HUES64 (cell line): ENCODE measurements at regions not wholly inside any gene's neighbourhood (a gene's known extent, or its start where the extent isn't known, plus 50 kb on each side); places are given as distances from the start of the nearest gene placed in this dataset.
"Not testable (repeated sequence)": the region's sequence is repeated elsewhere in the genome, so short reads cannot be mapped to it uniquely, and the experiment has no call there.

ENCODE experiments used
- H3K27ac ChIP-seq: 2 replicates; pipeline ENCODE4 v1.7.0; 2013; ENCODE audit warnings: low read depth, low read length, inconsistent platforms
- H3K27me3 ChIP-seq: 2 replicates; pipeline ENCODE4 v1.6.1; 2013; ENCODE audit warnings: mild to moderate bottlenecking, low read length; ENCODE audit not compliant: insufficient read depth
- H3K36me3 ChIP-seq: 2 replicates; pipeline ENCODE4 v1.6.1; 2013; ENCODE audit warnings: mild to moderate bottlenecking, low read length; ENCODE audit not compliant: insufficient read depth
- H3K4me1 ChIP-seq: 2 replicates; pipeline ENCODE4 v1.6.1; 2013; ENCODE audit warnings: mild to moderate bottlenecking, low read length, moderate library complexity; ENCODE audit not compliant: insufficient read depth
- H3K4me3 ChIP-seq: 2 replicates; pipeline ENCODE4 v1.5.1; 2013; ENCODE audit warnings: mild to moderate bottlenecking, low read length, moderate library complexity
- H3K9ac ChIP-seq: 2 replicates; pipeline ENCODE4 v1.6.1; 2013; ENCODE audit warnings: mild to moderate bottlenecking, low read depth, low read length
- H3K9me3 ChIP-seq: 2 replicates; pipeline ENCODE4 v1.6.1; 2013; ENCODE audit warnings: low read depth, low read length; ENCODE audit not compliant: insufficient read depth
- WGBS: fragments of 150-250, 120-280 bp; methylation state at CpG from one replicate; pipeline ENCODE4 v1.1.7; 2013; ENCODE audit warnings: missing lambda C conversion rate; 5-methylcytosine and 5-hydroxymethylcytosine counted together

GRCh38 chr20:60765821-60766403, 486.1 kb upstream of the CDH4 start:
- 79% methylated on average over 10 of the region's 10 CpGs for WGBS
- H3K27ac ChIP-seq: no peak overlapping the region
- no peaks in the 10 kb centered on the region for H3K9me3 ChIP-seq
- no peak overlapping the region for H3K4me3 ChIP-seq
- H3K36me3 ChIP-seq: no peaks in the 10 kb centered on the region
- H3K4me1 ChIP-seq: no peaks in the 10 kb centered on the region
- no peak overlapping the region for H3K9ac ChIP-seq
- H3K27me3 ChIP-seq: no peaks in the 10 kb centered on the region

DNA sequence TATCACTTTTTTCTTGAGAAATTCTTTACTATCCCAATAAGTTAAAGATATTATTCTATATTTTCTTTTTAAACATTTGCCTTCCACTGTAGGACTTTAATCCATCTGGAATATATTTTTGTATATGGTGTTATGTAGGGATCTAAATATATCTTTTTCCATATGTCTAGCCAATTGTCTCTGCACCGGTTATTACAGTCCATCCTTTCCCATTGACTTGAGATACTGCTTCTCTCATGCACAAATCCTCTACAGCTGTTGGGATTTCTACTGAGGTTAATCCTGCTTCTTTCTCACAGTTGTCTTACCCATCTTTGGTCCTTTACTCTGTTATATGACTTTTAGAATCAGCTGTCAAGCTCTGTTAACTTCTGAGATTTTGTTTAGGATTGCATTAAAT, 483.8 kb upstream of the CDH4 start:
- no peak overlapping the region for H3K4me3 ChIP-seq
- H3K27ac ChIP-seq: no peak overlapping the region
- 97% methylated on average over 1 of the region's 1 CpG for WGBS
- no peak overlapping the region for H3K9ac ChIP-seq
- H3K36me3 ChIP-seq: no peaks in the 10 kb centered on the region
- no peaks in the 10 kb centered on the region for H3K4me1 ChIP-seq
- no peaks in the 10 kb centered on the region for H3K9me3 ChIP-seq
- no peaks in the 10 kb centered on the region for H3K27me3 ChIP-seq

- no peak overlapping the region for H3K4me3 ChIP-seq
- no peak overlapping the region for H3K27ac ChIP-seq
- H3K36me3 ChIP-seq: no peaks in the 10 kb centered on the region
- WGBS: 88% methylated on average over 6 of the region's 6 CpGs
- no peaks in the 10 kb centered on the region for H3K27me3 ChIP-seq
- no peaks in the 10 kb centered on the region for H3K9me3 ChIP-seq
- no peaks in the 10 kb centered on the region for H3K4me1 ChIP-seq
- no peak overlapping the region for H3K9ac ChIP-seq
These were observed 471.6 kb upstream of the CDH4 start for GRCh38 chr20:60780388-60781025.

DNA sequence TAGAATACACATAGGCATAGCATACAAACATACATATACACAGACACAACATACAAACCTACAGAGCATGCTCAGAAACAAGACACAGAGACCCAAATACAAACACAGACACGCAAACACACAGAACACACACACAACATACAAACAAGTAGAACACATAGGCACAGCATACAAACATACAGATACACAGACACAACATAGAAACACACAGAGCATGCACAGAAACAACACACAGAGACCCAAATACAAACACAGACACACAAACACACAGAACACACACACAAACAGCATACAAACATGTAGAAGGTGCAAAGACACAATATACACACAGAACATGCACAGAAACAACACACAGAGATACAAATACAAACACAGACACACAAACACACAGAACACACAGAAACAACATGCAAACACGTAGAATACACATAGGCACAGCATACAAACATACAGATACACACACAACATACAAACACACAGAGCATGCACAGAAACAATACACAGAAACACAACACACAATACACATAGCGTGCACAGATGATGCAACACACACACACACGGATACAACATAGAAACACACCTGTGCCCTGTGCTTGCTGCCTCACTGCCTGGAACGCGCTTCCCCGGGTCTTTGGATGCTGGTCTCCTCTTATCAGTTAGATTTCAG, 469.0 kb upstream of the CDH4 start:
- no peaks in the 10 kb centered on the region for H3K27me3 ChIP-seq
- H3K36me3 ChIP-seq: no peaks in the 10 kb centered on the region
- no peak overlapping the region for H3K27ac ChIP-seq
- 94% methylated on average over 7 of the region's 7 CpGs for WGBS
- no peak overlapping the region for H3K9ac ChIP-seq
- H3K4me1 ChIP-seq: no peaks in the 10 kb centered on the region
- no peak overlapping the region for H3K4me3 ChIP-seq
- H3K9me3 ChIP-seq: no peaks in the 10 kb centered on the region

DNA sequence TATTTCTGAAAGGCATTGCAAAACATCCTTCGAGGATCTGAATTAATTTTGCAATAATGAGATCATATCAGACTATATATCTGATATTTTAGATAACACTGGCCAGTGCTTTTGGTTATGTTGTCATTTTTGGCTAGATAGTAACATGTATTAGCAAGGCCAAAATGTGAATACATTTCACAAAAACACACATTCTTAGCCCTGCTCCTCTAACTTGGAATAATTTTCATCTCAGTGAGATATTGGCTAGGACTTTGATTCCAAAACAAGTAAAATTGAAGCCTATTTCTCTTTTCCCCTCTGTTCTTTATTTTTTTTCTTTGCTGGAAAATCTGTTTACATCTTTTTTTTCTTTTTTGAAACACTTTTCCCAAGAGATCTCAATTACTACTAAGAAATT, 466.8 kb upstream of the CDH4 start:
- no peak overlapping the region for H3K9ac ChIP-seq
- no CpG with 5 or more reads among the region's 1 CpG for WGBS

DNA sequence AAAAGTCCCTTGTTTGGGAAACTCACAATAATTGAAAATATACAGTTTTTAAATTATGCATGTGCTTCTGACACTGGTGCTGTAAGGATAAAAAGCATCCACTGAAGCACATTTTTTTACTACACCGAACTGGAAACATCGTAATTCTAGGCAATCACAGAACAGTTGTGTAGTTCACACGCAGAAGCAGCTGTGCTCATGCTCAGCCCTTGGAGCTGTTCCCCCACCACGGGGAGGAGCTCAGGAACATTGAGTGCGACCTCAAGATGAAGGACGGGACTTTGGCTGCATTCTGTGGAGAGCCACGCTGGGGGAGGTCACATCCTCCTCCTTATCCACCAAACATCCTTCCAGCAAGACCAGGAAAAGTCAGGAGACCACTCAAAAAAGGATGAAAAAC, 466.3 kb upstream of the CDH4 start:
- H3K27me3 ChIP-seq: no peaks in the 10 kb centered on the region
- no peaks in the 10 kb centered on the region for H3K9me3 ChIP-seq
- no peaks in the 10 kb centered on the region; the same call in 1 of the 2 replicates for H3K4me1 ChIP-seq
- no peaks in the 10 kb centered on the region for H3K36me3 ChIP-seq
- WGBS: 86% methylated on average over 7 of the region's 7 CpGs
- H3K9ac ChIP-seq: no peak overlapping the region
- H3K4me3 ChIP-seq: no peak overlapping the region
- H3K27ac ChIP-seq: no peak overlapping the region

More for the DNA sequence above, 466.8 kb upstream of the CDH4 start:
- Histone ChIP-seq H3K27ac (no peak overlapping the region), H3K4me1 (no peaks in the 10 kb centered on the region; the same call in 1 of the 2 replicates), H3K4me3 (no peak overlapping the region), H3K36me3 (no peaks in the 10 kb centered on the region), H3K27me3 (no peaks in the 10 kb centered on the region), H3K9me3 (no peaks in the 10 kb centered on the region)

GRCh38 chr20:60786686-60787217, 465.3 kb upstream of the CDH4 start:
- no peaks in the 10 kb centered on the region; the same call in 1 of the 2 replicates for H3K4me1 ChIP-seq
- no peak overlapping the region for H3K4me3 ChIP-seq
- H3K27me3 ChIP-seq: no peaks in the 10 kb centered on the region
- H3K9me3 ChIP-seq: no peaks in the 10 kb centered on the region
- 88% methylated on average over 4 of the region's 4 CpGs for WGBS
- no peaks in the 10 kb centered on the region for H3K36me3 ChIP-seq
- H3K9ac ChIP-seq: no peak overlapping the region
- H3K27ac ChIP-seq: no peak overlapping the region

- Histone ChIP-seq H3K9ac (no peak overlapping the region), H3K36me3 (no peaks in the 10 kb centered on the region), H3K4me3 (no peak overlapping the region), H3K27me3 (no peaks in the 10 kb centered on the region), H3K4me1 (no peaks in the 10 kb centered on the region; the same call in 1 of the 2 replicates), H3K9me3 (no peaks in the 10 kb centered on the region), H3K27ac (no peak overlapping the region)
- 82% methylated on average over 3 of the region's 4 CpGs for WGBS
These were observed 464.8 kb upstream of the CDH4 start for GRCh38 chr20:60787276-60787675.

- Histone ChIP-seq H3K27ac (no peak overlapping the region), H3K9me3 (no peaks in the 10 kb centered on the region)
- 92% methylated on average over 3 of the region's 3 CpGs for WGBS
These were observed 464.0 kb upstream of the CDH4 start for GRCh38 chr20:60788070-60788469.

DNA sequence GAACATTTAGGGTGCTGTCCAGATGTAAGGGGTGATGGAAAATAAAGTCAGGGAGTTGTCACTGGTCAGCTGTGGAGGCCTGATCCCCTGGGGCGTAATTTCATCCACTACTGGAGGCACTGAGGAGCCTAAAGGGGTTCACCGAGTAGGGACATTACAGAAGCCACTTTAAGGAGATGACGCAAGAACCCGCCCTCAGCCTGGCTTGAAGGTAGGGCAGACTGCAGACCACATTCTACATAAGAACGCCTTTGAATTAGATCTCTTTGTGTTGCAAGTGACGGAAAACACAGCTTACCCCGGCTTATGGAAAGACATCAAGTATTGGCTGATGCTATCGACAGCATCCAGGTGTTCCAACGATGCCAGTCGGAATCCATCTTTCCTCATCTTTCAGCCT, 462.7 kb upstream of the CDH4 start:
- WGBS: 92% methylated on average over 10 of the region's 10 CpGs
- Histone ChIP-seq H3K4me1 (no peaks in the 10 kb centered on the region; the same call in 1 of the 2 replicates), H3K4me3 (no peak overlapping the region), H3K9me3 (no peaks in the 10 kb centered on the region), H3K9ac (no peak overlapping the region), H3K27ac (no peak overlapping the region), H3K36me3 (no peaks in the 10 kb centered on the region), H3K27me3 (no peaks in the 10 kb centered on the region)

More at GRCh38 chr20:60788070-60788469, 464.0 kb upstream of the CDH4 start:
- no peak overlapping the region for H3K9ac ChIP-seq
- no peaks in the 10 kb centered on the region for H3K36me3 ChIP-seq
- H3K4me3 ChIP-seq: no peak overlapping the region
- H3K4me1 ChIP-seq: no peaks in the 10 kb centered on the region; the same call in 1 of the 2 replicates
- H3K27me3 ChIP-seq: no peaks in the 10 kb centered on the region

DNA sequence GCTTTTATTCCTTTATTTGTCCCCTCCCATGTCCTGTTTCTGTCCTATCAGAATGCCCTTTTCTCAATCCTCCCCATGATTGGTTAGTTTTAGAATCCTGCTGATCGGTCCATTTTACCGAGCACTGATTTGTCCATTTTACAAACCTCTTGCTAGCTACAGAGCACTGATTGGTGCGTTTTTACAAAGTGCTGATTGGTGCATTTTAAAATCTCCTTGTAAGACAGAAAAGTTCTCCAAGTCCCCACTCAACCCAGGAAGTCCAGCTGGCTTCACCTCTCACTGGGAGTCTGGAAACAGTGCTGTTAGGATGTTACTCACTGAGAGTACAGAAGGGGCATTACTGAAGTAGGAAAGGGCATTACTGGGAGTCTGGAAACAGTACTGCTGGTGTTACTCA, 461.7 kb upstream of the CDH4 start:
- not testable (repeated sequence) for H3K9ac ChIP-seq, H3K27ac ChIP-seq, H3K4me3 ChIP-seq, H3K36me3 ChIP-seq, H3K9me3 ChIP-seq, H3K27me3 ChIP-seq, H3K4me1 ChIP-seq
- WGBS: 92% methylated on average over 3 of the region's 3 CpGs
